AG09319 (cell line): ENCODE measurements at regions not wholly inside any gene's neighbourhood (a gene's known extent, or its start where the extent isn't known, plus 50 kb on each side); places are given as distances from the start of the nearest gene placed in this dataset.

Experiments used
- DNase-seq: peaks from one replicate; pipeline ENCODE4 v3.0.0-alpha.2; 2010; ENCODE audit warnings: low read depth; ENCODE audit errors: extremely low read depth
- TF ChIP-seq, protein P1 (sequence below): IDR thresholded peaks from 2 replicates; pipeline ENCODE4 v1.5.1; 2011; ENCODE audit warnings: low read depth, mild to moderate bottlenecking, inconsistent platforms, low read length, moderate library complexity

DNA sequence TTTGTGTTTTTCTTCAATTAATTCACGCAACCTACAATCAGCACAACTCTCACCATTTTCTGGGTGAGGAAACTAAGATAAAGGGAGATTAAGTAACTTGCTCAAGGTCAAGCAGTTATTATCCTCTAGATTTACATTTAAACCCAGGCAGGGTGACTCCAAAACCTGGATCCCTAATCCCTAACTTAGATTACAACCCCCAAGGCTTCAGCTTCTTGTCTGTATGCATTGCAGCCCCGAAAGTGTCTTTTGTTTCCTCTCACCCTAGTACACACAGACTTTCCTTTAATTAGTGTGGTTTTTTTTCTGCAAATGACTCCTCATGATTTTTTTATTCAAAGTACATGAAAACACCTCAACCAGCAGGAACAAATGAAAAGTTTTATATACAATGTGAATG, 748.6 kb upstream of the ADGRL2 start:
- TF ChIP-seq, protein P1, sequence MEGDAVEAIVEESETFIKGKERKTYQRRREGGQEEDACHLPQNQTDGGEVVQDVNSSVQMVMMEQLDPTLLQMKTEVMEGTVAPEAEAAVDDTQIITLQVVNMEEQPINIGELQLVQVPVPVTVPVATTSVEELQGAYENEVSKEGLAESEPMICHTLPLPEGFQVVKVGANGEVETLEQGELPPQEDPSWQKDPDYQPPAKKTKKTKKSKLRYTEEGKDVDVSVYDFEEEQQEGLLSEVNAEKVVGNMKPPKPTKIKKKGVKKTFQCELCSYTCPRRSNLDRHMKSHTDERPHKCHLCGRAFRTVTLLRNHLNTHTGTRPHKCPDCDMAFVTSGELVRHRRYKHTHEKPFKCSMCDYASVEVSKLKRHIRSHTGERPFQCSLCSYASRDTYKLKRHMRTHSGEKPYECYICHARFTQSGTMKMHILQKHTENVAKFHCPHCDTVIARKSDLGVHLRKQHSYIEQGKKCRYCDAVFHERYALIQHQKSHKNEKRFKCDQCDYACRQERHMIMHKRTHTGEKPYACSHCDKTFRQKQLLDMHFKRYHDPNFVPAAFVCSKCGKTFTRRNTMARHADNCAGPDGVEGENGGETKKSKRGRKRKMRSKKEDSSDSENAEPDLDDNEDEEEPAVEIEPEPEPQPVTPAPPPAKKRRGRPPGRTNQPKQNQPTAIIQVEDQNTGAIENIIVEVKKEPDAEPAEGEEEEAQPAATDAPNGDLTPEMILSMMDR: no peak
- DNase-seq: no peak

DNA sequence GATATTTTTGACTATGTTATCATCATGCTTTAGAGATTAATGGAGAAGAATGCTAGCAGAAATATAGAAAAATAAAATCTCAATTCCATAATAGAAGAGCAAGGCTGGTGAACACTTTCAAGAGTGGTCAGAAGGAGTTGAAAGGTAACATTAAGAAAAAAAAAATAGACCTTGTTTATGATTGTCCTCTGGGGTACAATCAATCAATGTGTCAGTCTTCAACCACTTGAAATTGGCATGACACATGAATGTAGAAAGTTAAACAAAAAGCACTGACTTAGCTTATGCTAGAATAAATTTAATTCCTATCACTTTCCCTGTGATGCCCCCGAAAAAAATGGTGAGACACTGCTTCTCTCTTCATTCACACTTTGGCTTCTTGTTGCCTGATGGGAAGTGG, 750.3 kb upstream of the ADGRL2 start:
- no peak for DNase-seq
- TF ChIP-seq, protein P1: no peak

DNA sequence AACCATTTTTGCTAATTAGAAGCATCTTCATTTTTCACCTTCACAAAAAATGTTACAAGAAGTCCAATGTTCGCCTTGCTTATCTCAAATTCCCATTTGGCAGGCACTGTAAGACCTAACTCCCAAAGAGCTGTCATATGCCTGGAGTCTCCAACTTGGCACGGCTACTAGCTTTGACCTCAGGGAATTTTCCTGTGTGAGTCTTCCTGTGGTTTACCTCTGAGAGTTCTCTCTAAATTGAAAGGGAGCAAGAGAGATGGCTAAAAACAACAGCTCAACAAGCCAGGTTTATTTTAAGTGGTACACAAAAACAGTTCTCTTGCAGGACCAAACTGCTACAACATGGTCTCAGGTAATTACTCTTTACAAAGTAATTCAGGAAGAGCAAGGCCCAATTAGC, 756.0 kb upstream of the ADGRL2 start:
- DNase-seq: no peak
- TF ChIP-seq, protein P1: no peak

DNA sequence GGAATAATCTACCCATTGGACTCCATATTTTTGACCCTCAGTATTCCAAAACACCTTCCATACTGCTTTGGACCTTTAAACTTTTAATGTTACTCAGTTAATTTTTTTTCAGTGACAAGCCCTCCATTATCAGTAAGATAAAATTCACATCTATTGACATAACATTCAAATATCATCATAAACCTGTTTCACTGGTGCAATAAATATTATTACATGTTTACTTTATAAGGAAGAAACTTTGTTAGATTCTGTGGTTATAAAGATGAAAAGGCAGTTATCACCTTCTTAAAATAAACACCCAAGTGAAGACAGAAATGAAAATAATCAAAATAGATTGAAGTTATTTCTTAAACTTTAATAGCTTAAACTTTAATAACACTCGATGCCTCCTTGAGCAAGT, 758.5 kb upstream of the ADGRL2 start:
- TF ChIP-seq, protein P1: no peak
- DNase-seq: no peak

DNA sequence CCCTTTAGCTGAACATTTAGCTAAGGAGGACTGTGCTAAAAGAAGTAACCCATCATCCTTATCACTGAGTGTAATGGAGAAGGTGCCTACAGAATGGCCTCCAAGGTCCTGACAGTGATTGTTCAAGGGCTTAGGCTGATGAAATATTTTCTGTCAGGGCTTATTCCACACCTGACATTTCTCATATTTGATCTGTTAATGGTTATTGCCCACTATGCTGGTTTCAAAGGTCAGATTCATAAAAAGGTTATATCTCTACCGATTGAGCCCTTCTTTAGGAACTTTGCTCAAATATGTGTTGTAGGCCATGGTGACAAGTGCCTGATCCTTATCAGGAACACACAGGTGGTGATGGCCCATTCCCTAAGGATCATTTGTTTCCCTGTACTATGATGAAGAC, 766.4 kb upstream of the ADGRL2 start:
- TF ChIP-seq, protein P1: no peak
- DNase-seq: no peak

DNA sequence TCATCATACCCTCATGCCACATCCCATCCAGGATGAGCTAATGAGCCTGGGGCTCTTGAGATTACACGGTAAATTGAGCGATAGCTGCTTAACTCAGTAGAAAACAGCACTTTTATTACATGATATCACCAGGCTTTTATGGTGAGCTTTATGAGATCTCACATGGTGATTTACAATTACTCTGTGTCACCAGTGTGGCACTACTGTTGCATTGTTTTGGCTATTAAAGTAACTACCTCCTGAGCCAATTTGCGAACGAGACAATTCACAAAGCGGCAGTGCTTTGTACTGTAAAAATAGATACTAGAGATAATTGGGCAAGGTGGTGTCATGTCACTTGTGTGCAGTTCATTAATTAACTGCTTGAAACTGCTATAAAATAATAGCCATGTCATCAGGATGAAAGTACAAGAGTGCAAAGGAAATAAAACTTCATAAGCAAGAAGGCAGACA, 767.7 kb upstream of the ADGRL2 start:
- TF ChIP-seq, protein P1: no peak
- DNase-seq: no peak

DNA sequence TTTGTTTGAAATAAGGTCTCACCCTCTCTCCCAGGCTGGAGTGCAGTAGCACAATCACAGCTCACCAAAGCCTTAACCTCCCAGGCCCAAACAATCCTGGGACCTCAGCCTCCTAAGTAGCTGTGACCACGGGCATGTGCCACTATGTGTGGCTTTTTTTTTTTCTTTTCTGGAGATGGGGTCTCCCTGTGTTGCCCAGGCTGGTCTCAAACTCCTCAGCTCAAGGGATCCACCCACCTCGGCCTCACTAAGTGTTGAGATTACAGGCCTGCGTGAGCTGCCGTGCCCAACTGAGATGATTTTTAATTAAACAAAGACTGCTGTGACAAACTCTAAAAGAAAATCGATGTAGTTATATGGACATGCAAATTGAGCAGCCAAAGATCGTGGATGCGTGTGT, 768.4 kb upstream of the ADGRL2 start:
- TF ChIP-seq, protein P1: no peak

DNA sequence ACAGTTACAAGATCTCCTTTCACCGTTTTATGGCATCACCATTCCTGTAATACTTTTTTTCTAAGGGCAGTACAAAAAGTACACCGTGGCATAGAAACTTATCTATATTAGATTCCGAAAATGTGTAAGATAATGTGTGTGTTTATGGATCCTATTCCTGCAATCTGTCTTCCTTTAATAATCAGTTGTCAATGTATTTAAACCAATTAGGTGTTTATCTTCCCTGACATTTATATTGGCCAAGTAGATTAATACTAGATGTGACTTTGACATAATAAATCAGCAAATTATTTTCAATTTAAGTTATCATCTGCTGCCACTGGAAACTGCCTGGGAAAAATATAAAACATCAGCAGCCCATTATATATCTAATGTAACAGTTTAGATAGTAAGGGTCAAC, 770.3 kb upstream of the ADGRL2 start:
- TF ChIP-seq, protein P1: no peak
- no peak for DNase-seq

More for the DNA sequence above, 768.4 kb upstream of the ADGRL2 start:
- DNase-seq: no peak
